ENCODE measurements at regions not wholly inside any gene's neighbourhood (a gene's known extent, or its start where the extent isn't known, plus 50 kb on each side); places are given as distances from the start of the nearest gene placed in this dataset.
A peak's percentile ranks its signal among the peaks of the same experiment; 100 is the strongest.

DNA sequence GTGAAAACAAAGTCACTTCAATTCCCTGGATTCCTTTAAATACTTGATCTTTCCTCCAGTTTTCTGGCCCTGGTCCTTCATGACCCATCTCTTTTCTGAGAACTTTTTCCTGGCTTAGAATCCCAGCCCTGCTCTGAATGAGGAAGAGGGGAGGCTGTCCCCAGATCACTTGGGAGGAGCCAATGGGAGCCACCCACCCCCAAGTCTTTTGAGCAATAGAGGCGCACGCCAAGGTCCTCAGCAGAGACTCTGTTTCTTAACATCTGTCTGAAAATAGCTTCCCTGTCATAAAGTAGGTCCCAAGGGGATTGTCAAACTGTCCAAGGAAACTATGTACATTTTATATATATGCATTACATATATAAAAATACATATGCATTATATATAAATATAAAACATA lies 126.8 kb downstream of the ADRA2A start:
- no peak for DNase-seq (ENCODE audit: low spot score)

GRCh38 chr10:111204838-111205237 lies 128.0 kb downstream of the ADRA2A start:
- no peak for DNase-seq (ENCODE audit: low spot score)

- DNase-seq (ENCODE audit: low spot score) = no peak
Observed at GRCh38 chr10:111206521-111206920, 129.7 kb downstream of the ADRA2A start.

DNA sequence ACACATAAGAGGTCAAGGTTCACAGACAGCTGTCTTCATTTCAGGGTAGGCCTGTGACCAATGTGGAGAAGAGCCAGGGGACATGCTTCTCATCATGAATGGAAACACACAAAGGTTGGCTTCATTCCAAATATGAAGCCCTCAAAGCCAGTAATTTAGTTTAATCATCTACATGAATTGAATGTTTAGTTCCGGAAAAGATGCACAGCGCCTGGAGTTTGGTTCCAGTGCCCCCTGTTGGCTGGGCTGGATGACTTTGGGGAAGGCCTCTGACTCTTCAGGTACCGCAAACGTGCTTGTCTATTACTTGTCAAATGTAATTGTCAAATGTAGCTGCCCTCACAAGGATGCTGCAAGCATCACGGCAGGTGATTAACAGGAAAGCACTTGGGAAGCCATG lies 130.7 kb downstream of the ADRA2A start:
- peak; percentile 3 for DNase-seq (ENCODE audit: low spot score)

GRCh38 chr10:111208951-111209350 lies 132.1 kb downstream of the ADRA2A start:
- no peak for DNase-seq (ENCODE audit: low spot score)

GRCh38 chr10:111209692-111210091 lies 132.9 kb downstream of the ADRA2A start:
- no peak for DNase-seq (ENCODE audit: low spot score)

DNA sequence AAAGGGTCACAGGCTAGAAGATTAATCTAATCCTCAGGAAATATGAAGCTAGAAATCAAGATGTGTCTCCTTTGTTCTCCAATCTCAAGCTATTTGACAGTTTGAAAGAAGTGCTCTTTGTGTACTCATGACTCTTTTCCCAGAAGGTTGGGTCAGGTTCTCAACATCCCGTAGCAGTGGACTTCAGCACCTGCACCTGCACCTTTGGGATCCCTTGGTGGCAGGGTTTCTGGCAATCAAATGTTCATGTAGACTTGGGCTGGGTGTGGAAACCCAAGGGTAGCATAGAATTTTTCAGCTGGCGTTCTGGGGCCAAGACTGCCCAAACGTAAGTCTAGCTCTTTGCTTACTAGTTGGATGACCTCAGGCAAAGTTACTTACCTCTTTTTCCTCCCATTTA lies 134.4 kb downstream of the ADRA2A start:
- no peak for DNase-seq (ENCODE audit: low spot score)

DNA sequence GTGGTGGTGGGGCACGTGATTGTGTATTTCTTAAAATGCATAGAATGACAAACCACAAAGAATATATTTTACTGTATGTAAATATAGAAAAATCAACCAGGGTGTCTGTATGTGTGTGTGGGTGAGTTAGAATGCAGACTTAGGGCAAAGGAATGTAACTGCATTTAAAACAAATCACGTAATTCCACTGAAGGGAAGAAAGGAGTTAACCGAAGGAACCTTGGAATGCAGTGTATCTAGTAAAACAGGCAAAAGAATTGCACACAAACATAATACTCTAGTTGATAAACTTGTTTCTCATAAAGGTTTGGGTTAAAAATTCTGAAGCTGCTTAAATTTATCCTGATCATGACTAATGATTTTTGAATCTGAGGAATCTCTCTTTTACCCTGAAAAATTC lies 134.9 kb downstream of the ADRA2A start:
- no peak for DNase-seq (ENCODE audit: low spot score)

GRCh38 chr10:111221682-111222480 lies 145.1 kb downstream of the ADRA2A start:
- no peak for DNase-seq (ENCODE audit: low spot score)

- no peak for DNase-seq (ENCODE audit: low spot score)
Observed at GRCh38 chr10:111222961-111223360, 146.1 kb downstream of the ADRA2A start.

DNA sequence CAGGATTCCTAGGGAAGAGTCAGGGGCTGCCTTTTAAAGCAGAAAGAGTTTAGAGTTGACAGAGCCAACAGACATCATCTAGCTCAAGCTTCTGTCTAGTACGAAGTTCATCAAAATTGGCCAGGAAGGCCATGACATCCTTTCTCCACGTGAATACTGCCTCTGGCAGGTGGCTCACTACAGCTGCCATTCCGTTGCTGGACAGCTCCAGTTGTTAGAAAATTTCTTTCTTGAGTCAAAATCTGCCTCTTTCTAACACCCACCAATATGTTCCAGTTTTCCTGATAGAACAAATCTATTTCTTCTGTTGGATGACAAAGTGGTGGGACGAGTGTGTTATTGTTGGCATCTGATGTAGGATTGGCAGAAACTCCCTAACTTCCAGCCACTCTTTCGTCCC lies 154.9 kb downstream of the ADRA2A start:
- no peak for DNase-seq (ENCODE audit: low spot score)

DNA sequence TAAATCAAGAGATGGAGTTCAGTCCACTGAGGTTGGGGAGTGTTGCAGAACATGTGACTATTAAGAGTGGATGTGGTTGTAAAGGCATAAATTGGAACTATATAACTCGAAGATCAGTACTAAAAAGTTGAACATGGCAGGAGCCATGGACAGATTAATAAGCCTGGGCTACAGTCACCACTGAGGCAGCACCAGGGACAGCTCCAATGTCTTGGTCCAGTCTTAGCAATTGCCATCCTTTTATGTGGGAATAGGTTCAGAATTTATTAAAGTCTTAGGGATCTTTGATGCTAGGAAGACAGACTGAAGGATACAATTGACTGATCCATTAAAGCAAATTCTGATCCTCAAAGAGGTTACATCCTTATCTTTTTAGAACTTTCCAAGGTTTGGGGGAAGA lies 156.6 kb downstream of the ADRA2A start:
- DNase-seq (ENCODE audit: low spot score) = no peak

DNA sequence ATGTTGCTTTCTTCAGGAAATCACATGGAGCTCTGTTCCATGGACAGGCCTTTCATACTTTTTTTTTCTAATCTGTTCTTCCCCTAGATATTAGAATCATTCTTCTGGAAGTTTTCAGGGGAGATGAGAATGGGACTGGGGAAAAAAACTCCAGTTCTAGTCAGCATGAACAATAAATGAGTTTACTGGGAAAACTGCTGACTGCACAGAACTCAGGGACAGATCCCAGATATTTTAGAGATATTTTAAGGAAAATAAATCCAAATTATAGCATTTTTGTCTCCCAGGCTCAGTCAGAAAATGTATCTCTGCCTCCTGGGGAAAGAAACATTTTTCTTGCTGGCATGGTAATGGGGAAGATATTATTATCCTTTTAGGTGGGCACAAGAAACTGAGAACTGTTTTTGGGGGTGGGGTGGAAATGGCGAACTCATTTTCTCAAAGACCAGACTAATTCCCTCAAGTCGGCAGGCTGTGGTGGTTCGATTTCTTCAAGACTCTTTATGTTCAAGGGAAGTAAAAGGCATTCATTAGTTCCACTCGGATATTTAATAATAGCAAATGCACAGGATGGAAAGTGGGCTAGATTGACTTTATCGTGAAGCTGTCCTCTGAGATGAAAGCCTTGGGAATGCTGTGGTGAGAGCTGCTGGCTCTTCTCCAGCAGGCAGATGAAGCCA lies 157.5 kb downstream of the ADRA2A start:
- DNase-seq (ENCODE audit: low spot score) = no peak

DNA sequence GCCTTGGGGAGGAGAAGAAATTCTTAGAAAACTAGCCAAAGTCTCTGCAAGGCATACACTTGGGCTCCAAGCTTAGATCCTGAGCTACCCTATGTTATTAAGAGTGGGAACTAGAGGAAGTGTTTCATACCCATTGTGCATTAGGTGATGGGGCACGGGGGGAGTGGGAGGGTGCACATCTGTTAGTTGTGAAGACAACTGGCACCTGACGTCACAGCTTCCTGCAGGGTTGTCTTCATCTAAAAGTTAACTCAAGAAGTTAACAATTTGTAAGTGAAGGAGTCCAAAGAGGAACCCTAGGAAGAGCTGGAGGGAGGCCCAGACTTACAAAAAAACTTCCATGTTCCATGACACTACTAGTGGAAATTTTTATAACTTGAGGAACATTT lies 158.1 kb downstream of the ADRA2A start:
- DNase-seq (ENCODE audit: low spot score) = no peak

GRCh38 chr10:111240348-111240747 lies 163.5 kb downstream of the ADRA2A start:
- no peak for DNase-seq (ENCODE audit: low spot score)

DNA sequence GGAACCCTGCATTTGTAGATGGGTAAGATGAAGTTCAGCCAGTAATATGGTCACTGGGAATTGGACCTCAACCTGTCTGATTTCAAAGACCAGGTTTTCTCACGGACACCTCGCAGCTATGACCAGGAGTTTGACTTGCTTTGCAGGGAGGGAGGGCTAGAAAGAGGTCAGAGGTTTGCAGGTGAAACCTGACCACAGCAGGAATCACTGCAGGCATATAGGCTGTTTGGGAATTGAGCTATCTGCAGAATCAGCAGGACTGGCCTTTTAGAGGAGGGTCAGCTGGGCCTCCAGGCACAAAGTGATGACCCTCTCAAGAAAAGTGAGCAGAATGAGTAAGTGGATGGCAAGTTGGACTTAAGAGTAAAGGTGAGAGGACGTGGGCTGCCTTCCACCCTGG lies 166.3 kb downstream of the ADRA2A start:
- no peak for DNase-seq (ENCODE audit: low spot score)

DNA sequence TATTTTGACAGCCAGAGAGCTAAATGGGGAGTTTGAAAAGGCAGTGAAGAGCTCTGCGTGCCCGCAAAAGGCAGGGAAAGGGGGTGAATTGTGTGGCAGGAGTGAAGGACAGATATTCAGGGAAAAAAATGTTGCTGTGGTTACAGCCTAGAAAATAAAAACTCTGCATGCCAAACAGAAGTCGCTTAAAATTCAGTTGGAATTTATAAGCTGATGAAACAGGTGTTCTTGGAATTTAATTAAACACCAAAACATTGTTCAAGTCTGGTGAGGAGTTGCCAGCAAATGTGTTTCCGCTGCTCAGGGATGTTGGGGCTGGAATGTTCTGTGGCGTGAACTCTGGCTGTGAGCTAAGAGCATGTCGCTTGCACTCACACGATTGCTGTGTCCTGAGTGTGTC lies 169.3 kb downstream of the ADRA2A start:
- DNase-seq (ENCODE audit: low spot score) = no peak

DNA sequence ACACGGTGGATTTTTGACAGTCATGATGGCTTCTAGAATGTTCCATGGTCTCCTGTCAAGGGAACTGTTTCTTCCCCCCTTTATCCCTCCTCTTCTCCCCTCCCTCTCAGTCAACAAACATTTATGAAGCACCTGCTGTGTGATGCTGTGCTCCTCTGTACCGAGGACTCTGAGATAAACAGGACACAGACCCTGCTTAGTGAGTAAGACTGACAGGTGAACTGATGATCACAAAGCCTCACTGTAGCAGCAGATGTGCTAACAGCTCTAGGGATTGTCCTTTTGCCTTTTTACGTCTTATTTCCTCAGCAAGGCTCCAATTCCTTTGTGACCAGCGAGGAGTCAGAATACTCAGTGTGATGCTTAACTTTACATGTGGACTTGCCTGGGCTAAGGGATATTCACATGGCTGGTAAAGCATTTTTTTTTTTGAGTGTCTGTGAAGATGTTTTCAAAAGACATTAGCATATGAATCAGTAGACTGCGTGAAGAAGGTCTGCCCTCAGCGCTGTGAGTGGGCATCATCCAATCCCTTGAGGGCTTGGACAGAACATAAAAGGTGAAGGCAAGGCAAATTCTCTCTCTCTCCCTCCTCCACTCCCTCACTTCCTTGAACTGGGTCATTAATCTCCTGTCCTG lies 170.1 kb downstream of the ADRA2A start:
- DNase-seq (ENCODE audit: low spot score) = no peak

- DNase-seq (ENCODE audit: low spot score) = no peak
Observed at GRCh38 chr10:111247781-111248389, 171.1 kb downstream of the ADRA2A start.

- DNase-seq (ENCODE audit: low spot score) = no peak
Observed at GRCh38 chr10:111249925-111250324, 173.1 kb downstream of the ADRA2A start.

GRCh38 chr10:111261081-111261615 lies 184.3 kb downstream of the ADRA2A start:
- DNase-seq (ENCODE audit: low spot score) = no peak

GRCh38 chr10:111265341-111265740 lies 188.5 kb downstream of the ADRA2A start:
- DNase-seq (ENCODE audit: low spot score) = no peak

GRCh38 chr10:111266165-111266564 lies 189.3 kb downstream of the ADRA2A start:
- no peak for DNase-seq (ENCODE audit: low spot score)

All from CD4-positive, alpha-beta T cell treated with Interleukin-15 for 4 hours (primary cell).